Sigmoid colon (tissue), 4 donors: ENCODE measurements at regions not wholly inside any gene's neighbourhood (a gene's known extent, or its start where the extent isn't known, plus 50 kb on each side); places are given as distances from the start of the nearest gene placed in this dataset.

Source experiments
- CTCF ChIP-seq, 4 experiments: fragments of 450-650 bp in 3 of 4; fragments of 200-600 bp in 1 of 4; IDR thresholded peaks; one replicate each; pipeline ENCODE4 v1.5.1; 2016 to 2019; ENCODE audit warnings: antibody characterized with exemption in 4 of 4, mild to moderate bottlenecking in 3 of 4, moderate library complexity in 2 of 4
- EP300 ChIP-seq, 4 donors: sonication (generic); formaldehyde crosslinking; IDR thresholded peaks; one replicate each; pipeline ENCODE4 v1.6.1; 2017; ENCODE audit warnings: antibody characterized with exemption in 4 of 4

- no peak for TF ChIP-seq CTCF (IDR thresholded peaks at IDR 0.05)
- no peak for TF ChIP-seq EP300 (IDR thresholded peaks at IDR 0.05)
Observed at GRCh38 chr2:140178234-140178633, 1398.0 kb upstream of the NXPH2 start.
